Gastrocnemius medialis (tissue), 4 donors: ENCODE measurements at regions not wholly inside any gene's neighbourhood (a gene's known extent, or its start where the extent isn't known, plus 50 kb on each side); places are given as distances from the start of the nearest gene placed in this dataset.
A peak's percentile ranks its signal among the peaks of the same experiment; 100 is the strongest.

Source experiments
- ATAC-seq, 2 donors: fragments of 150-250 bp; one replicate each; pipeline ENCODE4 v1.9.1; 2016
- DNase-seq, 2 donors: peaks; one replicate each; pipeline ENCODE4 v3.0.0-alpha.2; 2019
- H3K27ac ChIP-seq, 4 donors: fragments of 200-600 bp; sonication (generic); 1 replicate in 1 of 4; 2 replicates in 3 of 4; pipeline ENCODE4 v1.5.1; 2016 to 2018; ENCODE audit warnings: mild to moderate bottlenecking in 2 of 4, moderate library complexity in 1 of 4
- H3K27me3 ChIP-seq, 3 donors: fragments of 200-600 bp; sonication (generic) in 2 of 3; 1 replicate in 1 of 3; 2 replicates in 2 of 3; pipeline versions ENCODE4 v1.5.1 to v1.6.0; 2016 to 2019; ENCODE audit warnings: mild to moderate bottlenecking in 1 of 3, moderate library complexity in 1 of 3
- H3K36me3 ChIP-seq, 2 donors: fragments of 200-600 bp; sonication (generic) in 1 of 2; one replicate each; pipeline ENCODE4 v1.5.1; 2017 to 2018
- H3K4me1 ChIP-seq, 2 donors: fragments of 200-600 bp; sonication (generic) in 1 of 2; one replicate each; pipeline ENCODE4 v1.5.1; 2016 to 2017; ENCODE audit warnings: mild to moderate bottlenecking in 2 of 2
- H3K4me3 ChIP-seq, 4 donors: fragments of 200-600 bp; sonication (generic) in 3 of 4; 1 replicate in 1 of 4; 2 replicates in 3 of 4; pipeline ENCODE4 v1.5.1; 2016 to 2019; ENCODE audit warnings: mild to moderate bottlenecking in 2 of 4
- H3K9me3 ChIP-seq, 3 donors: fragments of 200-600 bp; sonication (generic) in 2 of 3; 1 replicate in 1 of 3; 2 replicates in 2 of 3; pipeline ENCODE4 v1.5.1; 2016 to 2019
- CTCF ChIP-seq, 5 experiments: fragments of 450-650 bp in 3 of 5; fragments of 200-600 bp in 2 of 5; sonication (generic) in 2 of 5; IDR thresholded peaks in 4 of 5; conservative IDR thresholded peaks in 1 of 5; 1 replicate in 4 of 5; 2 replicates in 1 of 5; pipeline ENCODE4 v1.5.1; 2016 to 2019; ENCODE audit warnings: antibody characterized with exemption in 5 of 5, mild to moderate bottlenecking in 3 of 5, moderate library complexity in 3 of 5
- POLR2A ChIP-seq, 2 donors: fragments of 450-650 bp; IDR thresholded peaks; one replicate each; pipeline ENCODE4 v1.6.1; 2017; ENCODE audit warnings: antibody characterized with exemption in 2 of 2, mild to moderate bottlenecking in 2 of 2, moderate library complexity in 2 of 2
- in situ Hi-C, 4 donors: fragments of 200-750 bp; cut with MboI; loops; one replicate each; pipeline versions ENCODE4 v1.15.0 to v1.8.0; 2017; ENCODE audit warnings: low sequenced_read_pairs in 4 of 4
- intact Hi-C: fragments of 100-400 bp; cut with DNase I; formaldehyde crosslinking; loops from one replicate; pipeline ENCODE4 v1.15.1; 2023; ENCODE audit warnings: low total_unique reads

GRCh38 chr7:340979-341694 lies 51.2 kb downstream of the FOXL3 start:
- in situ Hi-C loops = no loop called here
- Histone ChIP-seq H3K27ac (peak overlapping the region in 2 of 4 donors; percentile 65 to 81), H3K4me1 (peaks cover 7 to 8% of the 10 kb centered on the region in 2 donors), H3K27me3 (no peaks in the 10 kb centered on the region), H3K9me3 (no peaks in the 10 kb centered on the region), H3K36me3 (no peaks in the 10 kb centered on the region), H3K4me3 (no peak overlapping the region)
- TF ChIP-seq POLR2A (IDR thresholded peaks at IDR 0.05) = no peak
- TF ChIP-seq CTCF (IDR thresholded peaks at IDR 0.05 in 4 of 5, conservative IDR thresholded peaks at IDR 0.05 in 1 of 5) = no peak
- intact Hi-C loops = loop anchor here (5.0 kb wide), 1 partner anchor 176 kb away; the partner anchor contains the start of gene PDGFA
- ATAC-seq = no peak
- no peak for DNase-seq

GRCh38 chr7:341841-342638 lies 52.1 kb downstream of the FOXL3 start:
- TF ChIP-seq POLR2A (IDR thresholded peaks at IDR 0.05) = no peak
- no peak for TF ChIP-seq CTCF (IDR thresholded peaks at IDR 0.05 in 4 of 5, conservative IDR thresholded peaks at IDR 0.05 in 1 of 5)
- Histone ChIP-seq H3K27me3 (no peaks in the 10 kb centered on the region), H3K4me1 (peaks cover 7 to 8% of the 10 kb centered on the region in 2 donors), H3K27ac (peak overlapping the region in 3 of 4 donors; percentile 61 to 81 (median 65)), H3K36me3 (no peaks in the 10 kb centered on the region), H3K9me3 (no peaks in the 10 kb centered on the region), H3K4me3 (no peak overlapping the region)
- peak; percentile 52 to 65 for DNase-seq
- intact Hi-C loops (loop anchor here (2.0 to 5.0 kb wide), 2 partner anchors 99 to 175 kb away; partner anchors contain the start of gene PDGFA), in situ Hi-C loops (no loop called here)
- ATAC-seq = peak; percentile 84 to 90

GRCh38 chr7:342681-343216 lies 52.8 kb downstream of the FOXL3 start:
- Histone ChIP-seq H3K4me1 (peaks cover 7 to 8% of the 10 kb centered on the region in 2 donors), H3K9me3 (no peaks in the 10 kb centered on the region), H3K27ac (peak overlapping the region in 3 of 4 donors; percentile 61 to 81 (median 65)), H3K4me3 (no peak overlapping the region), H3K36me3 (no peaks in the 10 kb centered on the region), H3K27me3 (no peaks in the 10 kb centered on the region)
- ATAC-seq (no peak), DNase-seq (no peak)
- in situ Hi-C loops = no loop called here
- TF ChIP-seq POLR2A (IDR thresholded peaks at IDR 0.05) (no peak), CTCF (IDR thresholded peaks at IDR 0.05 in 4 of 5, conservative IDR thresholded peaks at IDR 0.05 in 1 of 5) (no peak)
- intact Hi-C loops = loop anchor here (2.0 to 5.0 kb wide), 2 partner anchors 98 to 175 kb away; partner anchors contain the start of gene PDGFA

- Histone ChIP-seq H3K27me3 (no peaks in the 10 kb centered on the region), H3K9me3 (no peaks in the 10 kb centered on the region), H3K4me1 (peaks cover 7 to 8% of the 10 kb centered on the region in 2 donors), H3K4me3 (no peak overlapping the region), H3K27ac (peak overlapping the region in 2 of 4 donors; percentile 65 to 81), H3K36me3 (no peaks in the 10 kb centered on the region)
- TF ChIP-seq POLR2A (IDR thresholded peaks at IDR 0.05) (no peak), CTCF (IDR thresholded peaks at IDR 0.05 in 4 of 5, conservative IDR thresholded peaks at IDR 0.05 in 1 of 5) (no peak)
- intact Hi-C loops (loop anchor here (2.0 to 5.0 kb wide), 2 partner anchors 97 to 174 kb away; partner anchors contain the start of gene PDGFA), in situ Hi-C loops (no loop called here)
- ATAC-seq = no peak
- DNase-seq = no peak
These were observed 53.4 kb downstream of the FOXL3 start for GRCh38 chr7:343227-343822.
